Spleen (tissue), 11 donors: ENCODE measurements at regions not wholly inside any gene's neighbourhood (a gene's known extent, or its start where the extent isn't known, plus 50 kb on each side); places are given as distances from the start of the nearest gene placed in this dataset.

Source experiments
- DNase-seq: peaks from one replicate; pipeline ENCODE4 v3.0.0-alpha.2; 2020
- H3K27ac ChIP-seq, 8 donors: fragments of 200-600 bp; sonication (generic) in 7 of 8; 1 replicate in 4 of 8; 2 replicates in 4 of 8; pipeline versions ENCODE4 v1.5.0 to v1.8.0; 2016 to 2021; ENCODE audit warnings: inconsistent platforms in 4 of 8, mild to moderate bottlenecking in 4 of 8, moderate library complexity in 1 of 8
- H3K27me3 ChIP-seq, 7 donors: fragments of 200-600 bp; sonication (generic) in 6 of 7; replicated peaks in 1 of 7; 1 replicate in 4 of 7; 2 replicates in 3 of 7; pipeline versions ENCODE4 v1.5.0 to v1.8.0; 2016 to 2021; ENCODE audit warnings: inconsistent platforms in 3 of 7, mild to moderate bottlenecking in 1 of 7
- H3K36me3 ChIP-seq, 6 donors: fragments of 200-600 bp; sonication (generic) in 5 of 6; 1 replicate in 4 of 6; 2 replicates in 2 of 6; pipeline versions ENCODE4 v1.5.0 to v1.8.0; 2016 to 2021; ENCODE audit warnings: inconsistent platforms in 2 of 6
- H3K4me1 ChIP-seq, 6 donors: fragments of 200-600 bp; sonication (generic) in 5 of 6; 1 replicate in 3 of 6; 2 replicates in 3 of 6; pipeline versions ENCODE4 v1.5.0 to v1.8.0; 2016 to 2021; ENCODE audit warnings: inconsistent platforms in 3 of 6
- H3K4me3 ChIP-seq, 8 donors: fragments of 200-600 bp; sonication (generic) in 7 of 8; 1 replicate in 4 of 8; 2 replicates in 4 of 8; pipeline versions ENCODE4 v1.5.0 to v1.8.0; 2016 to 2021; ENCODE audit warnings: inconsistent platforms in 4 of 8, mild to moderate bottlenecking in 4 of 8, moderate library complexity in 2 of 8
- H3K9me3 ChIP-seq, 8 donors: fragments of 200-600 bp; sonication (generic) in 7 of 8; 1 replicate in 4 of 8; 2 replicates in 4 of 8; pipeline versions ENCODE4 v1.5.0 to v1.8.0; 2016 to 2021; ENCODE audit warnings: inconsistent platforms in 4 of 8
- POLR2A ChIP-seq, 3 donors: fragments of 450-650 bp; IDR thresholded peaks; one replicate each; pipeline ENCODE4 v1.5.1; 2017; ENCODE audit warnings: antibody characterized with exemption in 3 of 3, mild to moderate bottlenecking in 1 of 3
- POLR2AphosphoS5 ChIP-seq, 3 donors: sonication (generic); formaldehyde crosslinking; IDR thresholded peaks; one replicate each; pipeline ENCODE4 v1.5.1; 2017; ENCODE audit warnings: antibody characterized with exemption in 3 of 3
- WGBS, 5 donors: extraction: QIAGEN DNeasy Blood & Tissue Kit in 3 of 5; methylation state at CpG; one replicate each; pipeline versions ENCODE4 v1.1.5 to v1.1.7; 2013 to 2018; 5-methylcytosine and 5-hydroxymethylcytosine counted together
- intact Hi-C: fragments of 100-400 bp; cut with DNase I; formaldehyde crosslinking; loops from one replicate; pipeline ENCODE4 v1.15.0; 2023; ENCODE audit warnings: low total_unique reads
- TF ChIP-seq, protein P1 (sequence below), 11 experiments: fragments of 200-600 bp in 7 of 11; fragments of 450-650 bp in 4 of 11; sonication (generic) in 4 of 11; IDR thresholded peaks in 8 of 11; conservative IDR thresholded peaks in 3 of 11; 1 replicate in 7 of 11; 2 replicates in 4 of 11; pipeline versions ENCODE4 v1.4.0 to v1.8.0; 2016 to 2021; ENCODE audit warnings: antibody characterized with exemption in 11 of 11, inconsistent platforms in 4 of 11, mild to moderate bottlenecking in 1 of 11
- donor health status: healthy with polysubstance abuse.
- donor health status: DM: no; HTN: no; CAD: no; lungs with moderate emphysema.
- donor health status: DM: no; HTN: no; CAD: no.
- donor health status: Bipolar disorder and iron deficiency.
- donor health status: healthy.
- donor health status: DM: no; HTN: no; CAD: no.
- donor health status: DM: yes; HTN: yes; CAD: no.

DNA sequence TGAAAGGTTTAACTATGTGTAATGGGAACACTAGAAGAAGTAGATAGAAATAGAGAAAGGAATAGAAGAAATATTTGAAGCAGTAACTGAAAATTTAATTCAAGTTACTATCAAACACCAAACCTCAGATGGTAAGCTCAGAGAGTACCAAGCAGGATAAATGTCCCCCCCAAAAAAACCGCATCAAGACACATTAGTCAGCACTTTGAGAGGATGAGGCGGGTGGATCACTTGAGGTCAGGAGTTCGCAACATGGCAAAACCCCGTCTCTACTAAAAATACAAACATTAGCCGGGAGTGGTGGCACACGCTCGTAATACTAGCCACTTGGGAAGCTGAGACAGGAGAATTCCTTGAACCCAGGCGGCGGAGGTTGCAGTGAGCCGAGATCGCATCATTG lies 253.1 kb downstream of the C6orf118 start:
- 86 to 92% (median 86%) methylated on average over 11 of the region's 11 CpGs for WGBS, 5 donors
- Histone ChIP-seq H3K27me3 (no peaks in the 10 kb centered on the region), H3K4me3 (no peak overlapping the region), H3K4me1 (no peaks in the 10 kb centered on the region), H3K36me3 (no peaks in the 10 kb centered on the region), H3K9me3 (peaks cover 0 to 7% (median 3%) of the 10 kb centered on the region in 8 donors), H3K27ac (no peak overlapping the region)
- TF ChIP-seq POLR2A (IDR thresholded peaks at IDR 0.05) (no peak), POLR2AphosphoS5 (IDR thresholded peaks at IDR 0.05) (no peak)
- TF ChIP-seq, protein P1, sequence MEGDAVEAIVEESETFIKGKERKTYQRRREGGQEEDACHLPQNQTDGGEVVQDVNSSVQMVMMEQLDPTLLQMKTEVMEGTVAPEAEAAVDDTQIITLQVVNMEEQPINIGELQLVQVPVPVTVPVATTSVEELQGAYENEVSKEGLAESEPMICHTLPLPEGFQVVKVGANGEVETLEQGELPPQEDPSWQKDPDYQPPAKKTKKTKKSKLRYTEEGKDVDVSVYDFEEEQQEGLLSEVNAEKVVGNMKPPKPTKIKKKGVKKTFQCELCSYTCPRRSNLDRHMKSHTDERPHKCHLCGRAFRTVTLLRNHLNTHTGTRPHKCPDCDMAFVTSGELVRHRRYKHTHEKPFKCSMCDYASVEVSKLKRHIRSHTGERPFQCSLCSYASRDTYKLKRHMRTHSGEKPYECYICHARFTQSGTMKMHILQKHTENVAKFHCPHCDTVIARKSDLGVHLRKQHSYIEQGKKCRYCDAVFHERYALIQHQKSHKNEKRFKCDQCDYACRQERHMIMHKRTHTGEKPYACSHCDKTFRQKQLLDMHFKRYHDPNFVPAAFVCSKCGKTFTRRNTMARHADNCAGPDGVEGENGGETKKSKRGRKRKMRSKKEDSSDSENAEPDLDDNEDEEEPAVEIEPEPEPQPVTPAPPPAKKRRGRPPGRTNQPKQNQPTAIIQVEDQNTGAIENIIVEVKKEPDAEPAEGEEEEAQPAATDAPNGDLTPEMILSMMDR (IDR thresholded peaks at IDR 0.05 in 8 of 11, conservative IDR thresholded peaks at IDR 0.05 in 3 of 11) = no peak
- intact Hi-C loops = no loop called here
- no peak for DNase-seq

DNA sequence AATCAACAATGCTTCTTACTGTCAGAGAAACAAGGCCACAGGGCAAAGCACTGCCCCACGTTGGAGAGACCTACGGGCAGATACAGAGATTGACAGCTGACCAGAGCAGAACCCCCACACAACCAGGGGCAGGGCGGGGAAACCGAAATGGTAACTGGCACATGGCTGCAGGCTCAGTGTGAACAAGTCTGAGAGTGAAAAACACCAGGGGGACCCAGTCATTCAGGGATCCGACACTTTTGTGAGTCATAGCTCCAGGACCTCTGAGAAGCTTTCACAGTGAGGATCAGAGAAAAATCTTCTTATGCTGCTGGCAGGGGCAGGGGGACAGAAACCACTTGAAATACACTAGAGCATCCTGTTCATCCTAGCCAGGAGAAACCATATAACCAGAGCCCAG lies 254.2 kb downstream of the C6orf118 start:
- Histone ChIP-seq H3K9me3 (peaks cover 0 to 17% (median 6%) of the 10 kb centered on the region in 8 donors), H3K27ac (no peak overlapping the region), H3K4me1 (no peaks in the 10 kb centered on the region), H3K4me3 (no peak overlapping the region), H3K27me3 (no peaks in the 10 kb centered on the region), H3K36me3 (no peaks in the 10 kb centered on the region)
- intact Hi-C loops = no loop called here
- DNase-seq = no peak
- 75 to 85% (median 78%) methylated on average over 5 of the region's 5 CpGs for WGBS, 5 donors
- TF ChIP-seq, protein P1 (IDR thresholded peaks at IDR 0.05 in 8 of 11, conservative IDR thresholded peaks at IDR 0.05 in 3 of 11) = no peak
- TF ChIP-seq POLR2AphosphoS5 (IDR thresholded peaks at IDR 0.05) (no peak), POLR2A (IDR thresholded peaks at IDR 0.05) (no peak)

DNA sequence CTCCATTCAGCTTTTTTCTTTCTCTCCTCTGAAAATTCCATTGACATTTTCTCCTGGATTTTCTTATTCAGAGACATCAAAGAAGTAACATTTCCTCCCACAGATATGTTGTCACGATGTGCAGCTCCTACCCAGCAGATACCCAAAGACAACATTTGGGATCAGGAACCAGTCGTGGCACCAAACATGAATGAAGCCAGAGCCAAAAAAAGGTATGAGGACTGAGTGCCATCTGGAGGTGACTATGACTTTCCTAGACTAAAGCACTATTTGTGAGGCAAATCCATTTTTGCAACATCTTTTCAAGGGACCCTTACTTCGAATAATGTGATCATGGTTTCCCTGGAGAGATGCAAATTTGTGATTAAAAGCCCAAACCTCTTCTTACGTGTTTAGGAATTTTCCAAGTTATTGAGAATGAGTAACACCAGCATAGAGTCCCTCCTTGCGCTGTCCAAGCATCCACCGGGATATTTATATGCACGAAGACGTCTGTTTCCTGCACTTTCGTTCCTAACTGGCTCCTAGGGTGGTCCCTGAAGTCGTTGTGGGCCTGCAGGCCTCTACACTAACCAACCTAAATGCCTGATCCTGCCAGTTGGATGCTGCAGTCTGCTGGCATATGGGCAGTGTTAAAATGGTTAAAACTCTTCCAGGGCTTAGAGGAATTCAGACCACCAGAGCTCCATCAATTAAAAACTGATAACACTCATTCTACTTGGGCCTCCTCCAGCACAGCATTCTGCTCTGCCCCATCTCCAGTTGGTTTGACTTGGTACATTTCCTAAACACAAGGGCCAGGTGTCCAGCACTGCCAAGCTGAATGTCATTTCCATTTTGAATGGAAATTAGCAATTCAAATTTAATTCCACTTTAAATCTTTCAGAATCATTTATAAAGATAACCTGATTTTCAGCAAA lies 256.6 kb downstream of the C6orf118 start:
- TF ChIP-seq POLR2AphosphoS5 (IDR thresholded peaks at IDR 0.05) (no peak), POLR2A (IDR thresholded peaks at IDR 0.05) (no peak)
- TF ChIP-seq, protein P1 (IDR thresholded peaks at IDR 0.05 in 8 of 11, conservative IDR thresholded peaks at IDR 0.05 in 3 of 11) = no peak
- intact Hi-C loops = no loop called here
- 66 to 80% (median 73%) methylated on average over 10 of the region's 10 CpGs for WGBS, 5 donors

DNA sequence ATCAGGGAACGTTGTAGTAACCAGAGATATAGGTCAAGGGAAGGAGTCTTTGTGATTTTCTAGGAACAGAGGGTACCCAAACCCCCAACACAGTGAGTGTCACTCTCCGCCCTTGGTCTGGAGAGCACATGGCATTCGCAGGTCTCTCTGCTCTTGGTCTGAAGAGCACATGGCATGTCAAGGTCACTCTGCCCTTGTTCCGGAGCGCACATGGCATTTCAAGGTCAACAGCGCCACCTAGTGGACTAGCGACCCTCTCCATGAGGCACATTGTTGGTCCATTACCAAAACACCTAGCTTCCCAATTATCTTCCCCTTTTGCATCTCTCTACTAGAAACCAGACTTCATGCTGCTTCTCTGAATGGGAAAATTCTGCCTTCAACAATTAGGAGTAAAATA lies 260.0 kb downstream of the C6orf118 start:
- H3K36me3 ChIP-seq = no peaks in the 10 kb centered on the region
- no peak overlapping the region for H3K27ac ChIP-seq
- no peaks in the 10 kb centered on the region for H3K4me1 ChIP-seq
- no peak for DNase-seq
- 28 to 49% (median 38%) methylated on average over 7 of the region's 7 CpGs for WGBS, 5 donors
- H3K27me3 ChIP-seq = no peaks in the 10 kb centered on the region
- intact Hi-C loops = no loop called here
- H3K4me3 ChIP-seq = no peak overlapping the region
- no peak for TF ChIP-seq POLR2AphosphoS5 (IDR thresholded peaks at IDR 0.05)
- TF ChIP-seq, protein P1 (IDR thresholded peaks at IDR 0.05 in 8 of 11, conservative IDR thresholded peaks at IDR 0.05 in 3 of 11) = peak in 2 of 11 experiments; percentile 11 to 28
- TF ChIP-seq POLR2A (IDR thresholded peaks at IDR 0.05) = no peak
- peaks cover 0 to 61% (median 37%) of the 10 kb centered on the region in 8 donors for H3K9me3 ChIP-seq

More for the DNA sequence above, 256.6 kb downstream of the C6orf118 start:
- DNase-seq = no peak
- no peaks in the 10 kb centered on the region for H3K27me3 ChIP-seq
- no peak overlapping the region for H3K27ac ChIP-seq
- no peaks in the 10 kb centered on the region for H3K4me1 ChIP-seq
- peaks cover 0 to 36% (median 22%) of the 10 kb centered on the region in 8 donors for H3K9me3 ChIP-seq
- H3K4me3 ChIP-seq = no peak overlapping the region
- H3K36me3 ChIP-seq = no peaks in the 10 kb centered on the region
